HUES64 (cell line): ENCODE measurements at regions not wholly inside any gene's neighbourhood (a gene's known extent, or its start where the extent isn't known, plus 50 kb on each side); places are given as distances from the start of the nearest gene placed in this dataset.

ENCODE experiments used
- H3K27ac ChIP-seq: 2 replicates; pipeline ENCODE4 v1.7.0; 2013; ENCODE audit warnings: low read depth, low read length, inconsistent platforms
- H3K27me3 ChIP-seq: 2 replicates; pipeline ENCODE4 v1.6.1; 2013; ENCODE audit warnings: mild to moderate bottlenecking, low read length; ENCODE audit not compliant: insufficient read depth
- H3K36me3 ChIP-seq: 2 replicates; pipeline ENCODE4 v1.6.1; 2013; ENCODE audit warnings: mild to moderate bottlenecking, low read length; ENCODE audit not compliant: insufficient read depth
- H3K4me1 ChIP-seq: 2 replicates; pipeline ENCODE4 v1.6.1; 2013; ENCODE audit warnings: mild to moderate bottlenecking, low read length, moderate library complexity; ENCODE audit not compliant: insufficient read depth
- H3K4me3 ChIP-seq: 2 replicates; pipeline ENCODE4 v1.5.1; 2013; ENCODE audit warnings: mild to moderate bottlenecking, low read length, moderate library complexity
- H3K9ac ChIP-seq: 2 replicates; pipeline ENCODE4 v1.6.1; 2013; ENCODE audit warnings: mild to moderate bottlenecking, low read depth, low read length
- H3K9me3 ChIP-seq: 2 replicates; pipeline ENCODE4 v1.6.1; 2013; ENCODE audit warnings: low read depth, low read length; ENCODE audit not compliant: insufficient read depth
- WGBS: fragments of 150-250, 120-280 bp; methylation state at CpG from one replicate; pipeline ENCODE4 v1.1.7; 2013; ENCODE audit warnings: missing lambda C conversion rate; 5-methylcytosine and 5-hydroxymethylcytosine counted together

DNA sequence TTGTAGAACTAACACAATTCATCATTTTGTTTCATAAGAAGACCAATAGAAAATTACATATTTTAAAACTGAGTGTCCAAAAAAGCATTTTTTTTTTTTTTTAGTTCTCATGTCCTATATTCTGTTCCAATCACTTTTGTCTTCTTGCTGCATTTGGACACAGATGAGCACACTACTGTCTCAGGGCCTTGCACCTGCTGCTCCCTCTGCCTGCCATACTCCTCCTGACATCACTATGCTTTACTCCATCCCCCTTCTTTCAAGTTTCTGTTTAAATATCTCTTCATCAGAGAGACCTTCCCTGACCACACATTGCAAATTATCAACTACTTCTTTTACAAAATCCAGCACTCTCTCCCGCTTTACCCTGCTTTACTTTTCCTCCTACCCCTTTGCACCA lies 230.7 kb upstream of the GK2 start:
- H3K27ac ChIP-seq: no peak overlapping the region
- no peaks in the 10 kb centered on the region for H3K9me3 ChIP-seq
- peaks cover 10% of the 10 kb centered on the region; the same call in 1 of the 2 replicates for H3K4me1 ChIP-seq
- no peak overlapping the region for H3K4me3 ChIP-seq
- no peak overlapping the region for H3K9ac ChIP-seq
- WGBS: 88% methylated on average over 1 of the region's 1 CpG
- no peaks in the 10 kb centered on the region for H3K27me3 ChIP-seq
- no peaks in the 10 kb centered on the region for H3K36me3 ChIP-seq

DNA sequence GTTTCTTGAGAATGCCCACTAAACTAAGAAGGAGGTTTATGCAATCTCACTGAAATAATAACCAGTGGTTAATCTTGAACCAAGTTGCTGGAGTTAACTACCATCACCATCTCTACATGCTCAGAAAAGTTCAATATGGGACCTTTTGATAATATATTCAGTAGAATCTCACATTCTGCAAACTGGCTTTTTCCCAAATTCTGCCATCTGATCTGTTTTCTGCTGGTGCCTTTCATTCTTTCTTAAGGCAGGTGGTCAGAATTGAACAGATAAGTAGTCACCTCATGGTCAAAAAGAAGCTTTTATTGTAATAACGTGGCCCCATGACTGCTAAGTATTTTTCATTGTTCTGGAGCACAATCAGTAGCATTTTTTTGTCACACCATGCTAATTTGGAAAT lies 229.0 kb upstream of the GK2 start:
- 95% methylated on average over 1 of the region's 1 CpG for WGBS
- no peak overlapping the region for H3K27ac ChIP-seq
- no peaks in the 10 kb centered on the region for H3K9me3 ChIP-seq
- H3K9ac ChIP-seq: no peak overlapping the region
- no peaks in the 10 kb centered on the region for H3K36me3 ChIP-seq
- H3K4me3 ChIP-seq: no peak overlapping the region
- H3K4me1 ChIP-seq: peaks cover 11% of the 10 kb centered on the region
- no peaks in the 10 kb centered on the region for H3K27me3 ChIP-seq

GRCh38 chr4:79634111-79634510 lies 226.1 kb upstream of the GK2 start:
- no peaks in the 10 kb centered on the region for H3K9me3 ChIP-seq
- H3K4me3 ChIP-seq: no peak overlapping the region
- H3K36me3 ChIP-seq: no peaks in the 10 kb centered on the region
- no peak overlapping the region for H3K9ac ChIP-seq
- no peaks in the 10 kb centered on the region for H3K27me3 ChIP-seq
- H3K27ac ChIP-seq: no peak overlapping the region
- 87% methylated on average over 8 of the region's 9 CpGs for WGBS
- peaks cover 20% of the 10 kb centered on the region for H3K4me1 ChIP-seq

- no peak overlapping the region for H3K4me3 ChIP-seq
- no peaks in the 10 kb centered on the region for H3K36me3 ChIP-seq
- 93% methylated on average over 3 of the region's 3 CpGs for WGBS
- H3K4me1 ChIP-seq: peaks cover 16% of the 10 kb centered on the region
- no peak overlapping the region for H3K9ac ChIP-seq
- H3K27ac ChIP-seq: no peak overlapping the region
- no peaks in the 10 kb centered on the region for H3K9me3 ChIP-seq
- no peaks in the 10 kb centered on the region for H3K27me3 ChIP-seq
Observed at GRCh38 chr4:79632114-79632513, 224.1 kb upstream of the GK2 start.

GRCh38 chr4:79626611-79627010 lies 218.6 kb upstream of the GK2 start:
- Histone ChIP-seq H3K4me3 (no peak overlapping the region), H3K9me3 (no peaks in the 10 kb centered on the region), H3K9ac (no peak overlapping the region), H3K27ac (no peak overlapping the region), H3K36me3 (no peaks in the 10 kb centered on the region), H3K27me3 (no peaks in the 10 kb centered on the region), H3K4me1 (peaks cover 15% of the 10 kb centered on the region)
- WGBS: 85% methylated on average over 2 of the region's 2 CpGs

GRCh38 chr4:79626101-79626500 lies 218.1 kb upstream of the GK2 start:
- Histone ChIP-seq H3K9ac (no peak overlapping the region), H3K4me3 (no peak overlapping the region), H3K27ac (no peak overlapping the region), H3K9me3 (no peaks in the 10 kb centered on the region), H3K27me3 (no peaks in the 10 kb centered on the region), H3K36me3 (no peaks in the 10 kb centered on the region), H3K4me1 (peaks cover 10% of the 10 kb centered on the region)
- WGBS: 94% methylated on average over 5 of the region's 5 CpGs

- 89% methylated on average over 2 of the region's 2 CpGs for WGBS
- no peak overlapping the region for H3K4me3 ChIP-seq
- H3K4me1 ChIP-seq: peaks cover 9% of the 10 kb centered on the region; the same call in 1 of the 2 replicates
- H3K27me3 ChIP-seq: no peaks in the 10 kb centered on the region
- no peaks in the 10 kb centered on the region for H3K9me3 ChIP-seq
- no peak overlapping the region for H3K27ac ChIP-seq
- H3K9ac ChIP-seq: no peak overlapping the region
- H3K36me3 ChIP-seq: no peaks in the 10 kb centered on the region
Observed at GRCh38 chr4:79625361-79625760, 217.3 kb upstream of the GK2 start.

GRCh38 chr4:79623021-79623870 lies 215.2 kb upstream of the GK2 start:
- H3K27me3 ChIP-seq: no peaks in the 10 kb centered on the region
- no peak overlapping the region for H3K4me3 ChIP-seq
- WGBS: 94% methylated on average over 12 of the region's 12 CpGs
- peaks cover 9% of the 10 kb centered on the region; the same call in 1 of the 2 replicates for H3K4me1 ChIP-seq
- no peak overlapping the region for H3K9ac ChIP-seq
- no peaks in the 10 kb centered on the region for H3K9me3 ChIP-seq
- no peak overlapping the region for H3K27ac ChIP-seq
- H3K36me3 ChIP-seq: no peaks in the 10 kb centered on the region

DNA sequence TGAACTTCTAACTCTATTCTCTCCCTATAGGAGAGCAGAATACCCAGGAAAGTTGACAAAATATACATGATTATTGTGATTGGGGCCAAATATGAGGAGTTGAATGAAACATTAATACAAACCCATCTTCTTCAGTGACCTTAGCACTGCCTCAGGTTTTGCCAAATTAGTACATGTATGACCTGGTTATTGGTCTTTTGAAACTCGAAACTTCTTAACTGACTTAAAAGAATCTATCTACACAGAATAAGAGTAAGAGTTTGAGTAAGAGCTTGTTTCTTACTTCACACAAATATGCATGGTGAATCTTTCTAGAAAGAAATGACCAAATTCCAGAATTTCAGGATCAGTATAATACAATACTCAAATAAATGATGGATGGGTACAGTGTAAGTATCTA lies 213.0 kb upstream of the GK2 start:
- no CpG with 5 or more reads among the region's 1 CpG for WGBS
- H3K36me3 ChIP-seq: no peaks in the 10 kb centered on the region
- no peak overlapping the region for H3K9ac ChIP-seq
- no peaks in the 10 kb centered on the region for H3K9me3 ChIP-seq
- H3K4me1 ChIP-seq: peaks cover 9% of the 10 kb centered on the region; the same call in 1 of the 2 replicates
- H3K4me3 ChIP-seq: no peak overlapping the region
- H3K27ac ChIP-seq: no peak overlapping the region
- H3K27me3 ChIP-seq: no peaks in the 10 kb centered on the region

GRCh38 chr4:79620617-79621016 lies 212.6 kb upstream of the GK2 start:
- Histone ChIP-seq H3K36me3 (no peaks in the 10 kb centered on the region), H3K27me3 (no peaks in the 10 kb centered on the region), H3K4me3 (no peak overlapping the region), H3K9ac (no peak overlapping the region), H3K4me1 (peaks cover 9% of the 10 kb centered on the region; the same call in 1 of the 2 replicates), H3K9me3 (no peaks in the 10 kb centered on the region), H3K27ac (no peak overlapping the region)

- H3K4me1 ChIP-seq: no peaks in the 10 kb centered on the region
- no peaks in the 10 kb centered on the region for H3K36me3 ChIP-seq
- H3K27ac ChIP-seq: no peak overlapping the region
- no peak overlapping the region for H3K9ac ChIP-seq
- no peak overlapping the region for H3K4me3 ChIP-seq
- 91% methylated on average over 2 of the region's 3 CpGs for WGBS
- no peaks in the 10 kb centered on the region for H3K27me3 ChIP-seq
- H3K9me3 ChIP-seq: no peaks in the 10 kb centered on the region
Observed at GRCh38 chr4:79613269-79613935, 205.4 kb upstream of the GK2 start.
